Cardiac muscle cell (in vitro differentiated cells and primary cell): ENCODE measurements at regions not wholly inside any gene's neighbourhood (a gene's known extent, or its start where the extent isn't known, plus 50 kb on each side); places are given as distances from the start of the nearest gene placed in this dataset.
"Not testable (repeated sequence)": the region's sequence is repeated elsewhere in the genome, so short reads cannot be mapped to it uniquely, and the experiment has no call there.

Source experiments
- DNase-seq, 2 donors: peaks; one replicate each; pipeline versions ENCODE4 v3.0.0 to v3.0.0-alpha.2; 2010 to 2017; ENCODE audit warnings: low read depth in 1 of 2, low spot score in 1 of 2
- H3K27ac ChIP-seq: fragments of 200-600 bp; sonication (generic); 2 replicates; pipeline ENCODE4 v1.5.1; 2016
- H3K27me3 ChIP-seq: fragments of 200-600 bp; sonication (generic); 2 replicates; pipeline ENCODE4 v1.6.0; 2016; ENCODE audit warnings: control low read depth
- H3K36me3 ChIP-seq: fragments of 200-600 bp; sonication (generic); 2 replicates; pipeline ENCODE4 v1.5.1; 2016; ENCODE audit warnings: control low read depth
- H3K4me1 ChIP-seq: fragments of 200-600 bp; sonication (generic); 2 replicates; pipeline ENCODE4 v1.8.1; 2017; ENCODE audit warnings: low read depth, mild to moderate bottlenecking, mixed run types
- H3K4me3 ChIP-seq: fragments of 200-600 bp; sonication (generic); 2 replicates; pipeline ENCODE4 v1.5.1; 2016; ENCODE audit warnings: mild to moderate bottlenecking
- H3K9me3 ChIP-seq: fragments of 200-600 bp; sonication (generic); 2 replicates; pipeline ENCODE4 v1.5.1; 2017; ENCODE audit warnings: low read depth, mild to moderate bottlenecking, control low read depth
- CTCF ChIP-seq: IDR thresholded peaks from 2 replicates; pipeline ENCODE4 v1.5.1; 2012; ENCODE audit warnings: low read depth, mild to moderate bottlenecking, low read length

- no peak overlapping the region for H3K27ac ChIP-seq
- H3K27me3 ChIP-seq, result no peaks in the 10 kb centered on the region
- no peaks in the 10 kb centered on the region for H3K9me3 ChIP-seq
- H3K36me3 ChIP-seq, result no peaks in the 10 kb centered on the region
- H3K4me3 ChIP-seq, result no peak overlapping the region
- DNase-seq, result no peak
- no peak for TF ChIP-seq CTCF
- peaks cover 19% of the 10 kb centered on the region for H3K4me1 ChIP-seq
Measured at GRCh38 chr1:65538664-65539063, 118.2 kb downstream of the LEPR start.

GRCh38 chr1:65539266-65540131 is 119.0 kb downstream of the LEPR start:
- Histone ChIP-seq H3K4me1 (peaks cover 19% of the 10 kb centered on the region), H3K9me3 (no peaks in the 10 kb centered on the region), H3K27me3 (no peaks in the 10 kb centered on the region), H3K27ac (peak overlapping the region; percentile 47), H3K36me3 (no peaks in the 10 kb centered on the region), H3K4me3 (no peak overlapping the region)
- TF ChIP-seq CTCF, result no peak
- DNase-seq, result no peak

GRCh38 chr1:65541161-65541560 is 120.7 kb downstream of the LEPR start:
- H3K4me1 ChIP-seq, result peaks cover 19% of the 10 kb centered on the region
- no peak overlapping the region for H3K4me3 ChIP-seq
- TF ChIP-seq CTCF, result no peak
- no peaks in the 10 kb centered on the region for H3K36me3 ChIP-seq
- no peak overlapping the region for H3K27ac ChIP-seq
- H3K27me3 ChIP-seq, result no peaks in the 10 kb centered on the region
- H3K9me3 ChIP-seq, result no peaks in the 10 kb centered on the region
- no peak for DNase-seq

GRCh38 chr1:65541865-65542264 is 121.4 kb downstream of the LEPR start:
- Histone ChIP-seq H3K27ac (no peak overlapping the region), H3K27me3 (no peaks in the 10 kb centered on the region), H3K4me1 (peaks cover 19% of the 10 kb centered on the region), H3K4me3 (no peak overlapping the region), H3K9me3 (no peaks in the 10 kb centered on the region), H3K36me3 (no peaks in the 10 kb centered on the region)
- DNase-seq, result no peak
- no peak for TF ChIP-seq CTCF

GRCh38 chr1:65542592-65542991 is 122.1 kb downstream of the LEPR start:
- peaks cover 19% of the 10 kb centered on the region for H3K4me1 ChIP-seq
- not testable (repeated sequence) for H3K4me3 ChIP-seq, H3K36me3 ChIP-seq, H3K27ac ChIP-seq, DNase-seq, H3K27me3 ChIP-seq, H3K9me3 ChIP-seq

GRCh38 chr1:65550306-65551010 is 130.0 kb downstream of the LEPR start:
- not testable (repeated sequence) for H3K4me1 ChIP-seq, H3K27ac ChIP-seq, H3K4me3 ChIP-seq, H3K36me3 ChIP-seq, DNase-seq, H3K9me3 ChIP-seq, H3K27me3 ChIP-seq

GRCh38 chr1:65552484-65552883 is 132.0 kb downstream of the LEPR start:
- not testable (repeated sequence) for H3K27ac ChIP-seq, H3K9me3 ChIP-seq, H3K4me3 ChIP-seq, H3K27me3 ChIP-seq, H3K36me3 ChIP-seq, DNase-seq, H3K4me1 ChIP-seq

- not testable (repeated sequence) for H3K36me3 ChIP-seq, H3K4me3 ChIP-seq, H3K4me1 ChIP-seq, H3K27me3 ChIP-seq, H3K9me3 ChIP-seq, DNase-seq
- peak overlapping the region; percentile 23 for H3K27ac ChIP-seq
Measured at GRCh38 chr1:65554086-65554764, 133.8 kb downstream of the LEPR start.
